Coronary artery (tissue), 2 donors: ENCODE measurements at regions not wholly inside any gene's neighbourhood (a gene's known extent, or its start where the extent isn't known, plus 50 kb on each side); places are given as distances from the start of the nearest gene placed in this dataset.

Experiments used
- DNase-seq: peaks from one replicate; pipeline ENCODE4 v3.0.0-alpha.2; 2017; ENCODE audit warnings: low spot score
- H3K27ac ChIP-seq, 2 donors: fragments of 200-600 bp; sonication (generic); one replicate each; pipeline ENCODE4 v1.5.1; 2016 to 2019
- H3K4me3 ChIP-seq: fragments of 200-600 bp; sonication (generic); 2 replicates; pipeline ENCODE4 v1.5.1; 2016; ENCODE audit warnings: mild to moderate bottlenecking, moderate library complexity
- CTCF ChIP-seq: fragments of 200-600 bp; sonication (generic); IDR thresholded peaks from one replicate; pipeline ENCODE4 v1.5.1; 2019; ENCODE audit warnings: antibody characterized with exemption

GRCh38 chr10:44675387-44675874 lies 235.7 kb upstream of the TMEM72 start:
- Histone ChIP-seq H3K27ac (no peak overlapping the region), H3K4me3 (no peak overlapping the region)
- no peak for DNase-seq
- no peak for TF ChIP-seq CTCF

- TF ChIP-seq CTCF, result no peak
Observed at GRCh38 chr10:44680764-44681163, 230.4 kb upstream of the TMEM72 start.

GRCh38 chr10:44682507-44682906 lies 228.6 kb upstream of the TMEM72 start:
- H3K4me3 ChIP-seq, result no peak overlapping the region
- no peak overlapping the region for H3K27ac ChIP-seq
- no peak for TF ChIP-seq CTCF
- no peak for DNase-seq

More at GRCh38 chr10:44680764-44681163, 230.4 kb upstream of the TMEM72 start:
- no peak for DNase-seq
- Histone ChIP-seq H3K27ac (no peak overlapping the region), H3K4me3 (no peak overlapping the region)

GRCh38 chr10:44684661-44685060 lies 226.5 kb upstream of the TMEM72 start:
- no peak for TF ChIP-seq CTCF
- Histone ChIP-seq H3K4me3 (no peak overlapping the region), H3K27ac (no peak overlapping the region)
- DNase-seq, result no peak

GRCh38 chr10:44685220-44685619 lies 225.9 kb upstream of the TMEM72 start:
- DNase-seq, result no peak
- no peak overlapping the region for H3K27ac ChIP-seq
- H3K4me3 ChIP-seq, result no peak overlapping the region
- no peak for TF ChIP-seq CTCF

GRCh38 chr10:44685747-44686146 lies 225.4 kb upstream of the TMEM72 start:
- no peak for TF ChIP-seq CTCF
- no peak for DNase-seq
- no peak overlapping the region for H3K27ac ChIP-seq
- H3K4me3 ChIP-seq, result no peak overlapping the region

- TF ChIP-seq CTCF, result no peak
- no peak overlapping the region for H3K27ac ChIP-seq
- H3K4me3 ChIP-seq, result no peak overlapping the region
- DNase-seq, result no peak
Observed at GRCh38 chr10:44689368-44689767, 221.8 kb upstream of the TMEM72 start.
